H1 (cell line): ENCODE measurements at regions not wholly inside any gene's neighbourhood (a gene's known extent, or its start where the extent isn't known, plus 50 kb on each side); places are given as distances from the start of the nearest gene placed in this dataset.

Source experiments
- ATF3 ChIP-seq: IDR thresholded peaks from 2 replicates; pipeline ENCODE4 v1.6.1; 2011; ENCODE audit warnings: low read depth, mild to moderate bottlenecking, low read length; ENCODE audit not compliant: insufficient read depth
- CBX8 ChIP-seq: fragments of 300-800, 300-1000 bp; sonication (generic); IDR thresholded peaks from 2 replicates; pipeline ENCODE4 v1.7.1; 2016; ENCODE audit warnings: low read depth, low read length, borderline replicate concordance
- CHD7 ChIP-seq: fragments of 300-600 bp; sonication (generic); IDR thresholded peaks from 2 replicates; pipeline ENCODE4 v1.7.1; 2012; ENCODE audit warnings: low read length, moderate library complexity, mild to moderate bottlenecking, inconsistent platforms; ENCODE audit not compliant: insufficient replicate concordance
- EGR1 ChIP-seq: IDR thresholded peaks from 2 replicates; pipeline ENCODE4 v1.6.1; 2011; ENCODE audit warnings: low read depth, low read length, borderline replicate concordance
- EZH2 ChIP-seq: fragments of 200-600 bp; sonication (generic); IDR thresholded peaks from 2 replicates; pipeline ENCODE4 v1.7.1; 2012; ENCODE audit warnings: low read depth, mild to moderate bottlenecking, moderate library complexity, low read length, inconsistent platforms; ENCODE audit not compliant: severe bottlenecking
- FOSL1 ChIP-seq: IDR thresholded peaks from 2 replicates; pipeline ENCODE4 v1.6.1; 2011; ENCODE audit warnings: mild to moderate bottlenecking, low read depth, low read length, moderate library complexity; ENCODE audit not compliant: insufficient read depth
- PHF8 ChIP-seq: fragments of 200-600 bp; sonication (generic); conservative IDR thresholded peaks from 2 replicates; pipeline ENCODE4 v1.7.1; 2012; ENCODE audit warnings: low read depth, mild to moderate bottlenecking, inconsistent platforms, low read length, moderate library complexity
- RBBP5 ChIP-seq: IDR thresholded peaks from 2 replicates; pipeline ENCODE4 v1.7.1; 2012; ENCODE audit warnings: low read depth, mild to moderate bottlenecking, inconsistent platforms, low read length, moderate library complexity, borderline replicate concordance
- RNF2 ChIP-seq: fragments of 200-900, 300-1000 bp; sonication (generic); IDR thresholded peaks from 2 replicates; pipeline ENCODE4 v1.7.1; 2016; ENCODE audit warnings: borderline replicate concordance, low read depth, mild to moderate bottlenecking, antibody characterized with exemption, low read length; ENCODE audit not compliant: poor library complexity, severe bottlenecking; ENCODE audit errors: missing control alignments
- SIRT6 ChIP-seq: IDR thresholded peaks from one replicate; pipeline ENCODE4 v1.7.1; 2012; ENCODE audit warnings: low read length, inconsistent platforms
- TAF7 ChIP-seq: optimal IDR thresholded peaks from 2 replicates; pipeline ENCODE3; 2011; ENCODE audit warnings: low read depth, mild to moderate bottlenecking, inconsistent platforms, low read length, moderate library complexity, borderline replicate concordance

GRCh38 chr2:125341353-125341752, 1314.6 kb upstream of the GYPC start (continued):
- no peak for TF ChIP-seq CHD7
- TF ChIP-seq EZH2, result no peak
- TF ChIP-seq EGR1, result no peak
- no peak for TF ChIP-seq TAF7
- no peak for TF ChIP-seq FOSL1
- TF ChIP-seq ATF3, result no peak
- TF ChIP-seq SIRT6, result no peak
- no peak for TF ChIP-seq PHF8
- no peak for TF ChIP-seq CBX8
- TF ChIP-seq RBBP5, result no peak
- TF ChIP-seq RNF2, result no peak
